Upper lobe of right lung (tissue), 1 donor: ENCODE measurements at regions not wholly inside any gene's neighbourhood (a gene's known extent, or its start where the extent isn't known, plus 50 kb on each side); places are given as distances from the start of the nearest gene placed in this dataset.

Experiments
- ATAC-seq: fragments of 200-7000 bp; cut with Tn5 transposase; one replicate; pipeline ENCODE4 v1.9.1; 2020; ENCODE audit warnings: mild to moderate bottlenecking, moderate library complexity
- DNase-seq: peaks from one replicate; pipeline ENCODE4 v3.0.0-alpha.2; 2020
- H3K27ac ChIP-seq: fragments of 200-600 bp; one replicate; pipeline ENCODE4 v1.8.0; 2022
- H3K27me3 ChIP-seq: fragments of 200-600 bp; one replicate; pipeline ENCODE4 v1.8.0; 2022; ENCODE audit warnings: mild to moderate bottlenecking
- H3K36me3 ChIP-seq: fragments of 200-600 bp; one replicate; pipeline ENCODE4 v1.8.0; 2022
- H3K4me1 ChIP-seq: fragments of 200-600 bp; one replicate; pipeline ENCODE4 v1.8.0; 2022
- H3K4me3 ChIP-seq: fragments of 200-600 bp; one replicate; pipeline ENCODE4 v1.8.0; 2022; ENCODE audit warnings: mild to moderate bottlenecking
- H3K9me3 ChIP-seq: fragments of 200-600 bp; one replicate; pipeline ENCODE4 v1.8.0; 2022
- CTCF ChIP-seq: fragments of 200-600 bp; IDR thresholded peaks from one replicate; pipeline ENCODE4 v1.8.0; 2022; ENCODE audit warnings: antibody characterized with exemption
- intact Hi-C: fragments of 100-400 bp; cut with DNase I; formaldehyde crosslinking; loops from one replicate; pipeline ENCODE4 v1.11.0; 2022
- donor health status: DM: no; HTN: yes; CAD: no; lungs with severe emphysema.

GRCh38 chr6:125655511-125655910, 93.9 kb upstream of the HEY2 start:
- TF ChIP-seq CTCF = no peak
- DNase-seq (no peak), ATAC-seq (no peak)
- no peaks in the 10 kb centered on the region for H3K27me3 ChIP-seq
- no peak overlapping the region for H3K4me3 ChIP-seq
- H3K27ac ChIP-seq = no peak overlapping the region
- H3K36me3 ChIP-seq = no peaks in the 10 kb centered on the region
- intact Hi-C loops = no loop called here
- H3K9me3 ChIP-seq = no peaks in the 10 kb centered on the region
- H3K4me1 ChIP-seq = no peaks in the 10 kb centered on the region

- Histone ChIP-seq H3K27me3 (no peaks in the 10 kb centered on the region), H3K9me3 (no peaks in the 10 kb centered on the region), H3K4me3 (no peak overlapping the region), H3K27ac (no peak overlapping the region), H3K36me3 (no peaks in the 10 kb centered on the region), H3K4me1 (no peaks in the 10 kb centered on the region)
- DNase-seq = no peak
- no peak for ATAC-seq
- intact Hi-C loops = no loop called here
- TF ChIP-seq CTCF = no peak
These were observed 93.1 kb upstream of the HEY2 start for GRCh38 chr6:125656287-125656870.

- Histone ChIP-seq H3K9me3 (no peaks in the 10 kb centered on the region), H3K4me3 (no peak overlapping the region), H3K4me1 (no peaks in the 10 kb centered on the region), H3K36me3 (no peaks in the 10 kb centered on the region), H3K27me3 (no peaks in the 10 kb centered on the region), H3K27ac (no peak overlapping the region)
- TF ChIP-seq CTCF = no peak
- ATAC-seq = no peak
- intact Hi-C loops = no loop called here
- no peak for DNase-seq
These were observed 91.3 kb upstream of the HEY2 start for GRCh38 chr6:125658136-125658535.

GRCh38 chr6:125658759-125659431, 90.5 kb upstream of the HEY2 start:
- H3K9me3 ChIP-seq = no peaks in the 10 kb centered on the region
- H3K4me1 ChIP-seq = no peaks in the 10 kb centered on the region
- DNase-seq (no peak), ATAC-seq (no peak)
- H3K36me3 ChIP-seq = no peaks in the 10 kb centered on the region
- TF ChIP-seq CTCF = no peak
- H3K27ac ChIP-seq = no peak overlapping the region
- H3K27me3 ChIP-seq = no peaks in the 10 kb centered on the region
- H3K4me3 ChIP-seq = no peak overlapping the region
- intact Hi-C loops = no loop called here

- intact Hi-C loops = no loop called here
- Histone ChIP-seq H3K4me3 (no peak overlapping the region), H3K9me3 (no peaks in the 10 kb centered on the region), H3K36me3 (no peaks in the 10 kb centered on the region), H3K4me1 (no peaks in the 10 kb centered on the region), H3K27me3 (no peaks in the 10 kb centered on the region), H3K27ac (no peak overlapping the region)
- DNase-seq (no peak), ATAC-seq (no peak)
- no peak for TF ChIP-seq CTCF
These were observed 89.5 kb upstream of the HEY2 start for GRCh38 chr6:125659887-125660286.

- Histone ChIP-seq H3K4me1 (no peaks in the 10 kb centered on the region), H3K4me3 (no peak overlapping the region), H3K27me3 (no peaks in the 10 kb centered on the region), H3K36me3 (no peaks in the 10 kb centered on the region), H3K27ac (no peak overlapping the region), H3K9me3 (no peaks in the 10 kb centered on the region)
- TF ChIP-seq CTCF = no peak
- intact Hi-C loops = no loop called here
- DNase-seq (no peak), ATAC-seq (no peak)
These were observed 87.1 kb upstream of the HEY2 start for GRCh38 chr6:125662296-125662695.
